KMS-11 (cell line): ENCODE measurements at regions not wholly inside any gene's neighbourhood (a gene's known extent, or its start where the extent isn't known, plus 50 kb on each side); places are given as distances from the start of the nearest gene placed in this dataset.

Source experiments
- H2AFZ ChIP-seq: fragments of 200-600 bp; sonication (generic); 2 replicates; pipeline ENCODE4 v1.6.1; 2016; ENCODE audit warnings: antibody characterized with exemption, mixed run types, low read depth
- H3K27ac ChIP-seq: fragments of 200-600 bp; sonication (generic); 2 replicates; pipeline ENCODE4 v1.6.1; 2016; ENCODE audit warnings: mild to moderate bottlenecking, mixed run types
- H3K27me3 ChIP-seq: fragments of 200-600 bp; sonication (generic); 2 replicates; pipeline ENCODE4 v1.6.1; 2017; ENCODE audit warnings: mild to moderate bottlenecking, low read depth, mixed run types, moderate library complexity; ENCODE audit not compliant: insufficient read depth
- H3K36me3 ChIP-seq: fragments of 200-600 bp; sonication (generic); 2 replicates; pipeline ENCODE4 v1.6.1; 2017; ENCODE audit warnings: mild to moderate bottlenecking, mixed run types; ENCODE audit not compliant: insufficient read depth
- H3K4me1 ChIP-seq: fragments of 200-600 bp; sonication (generic); 2 replicates; pipeline ENCODE4 v1.6.1; 2016; ENCODE audit warnings: mild to moderate bottlenecking, low read depth, mixed run types; ENCODE audit not compliant: poor library complexity, severe bottlenecking
- H3K4me2 ChIP-seq: fragments of 200-600 bp; sonication (generic); 2 replicates; pipeline ENCODE4 v1.7.0; 2016; ENCODE audit warnings: mild to moderate bottlenecking, mixed run types
- H3K4me3 ChIP-seq: fragments of 200-600 bp; sonication (generic); IDR thresholded peaks from 2 replicates; pipeline ENCODE4 v1.6.1; 2017; ENCODE audit warnings: low read depth, low read length, mixed read lengths; ENCODE audit not compliant: insufficient read depth
- H3K79me2 ChIP-seq: fragments of 200-600 bp; sonication (generic); 2 replicates; pipeline ENCODE4 v1.6.1; 2016; ENCODE audit warnings: low read depth, mixed run types; ENCODE audit not compliant: insufficient read depth
- H3K9ac ChIP-seq: fragments of 200-600 bp; sonication (generic); 2 replicates; pipeline ENCODE4 v1.6.1; 2016; ENCODE audit warnings: mild to moderate bottlenecking, mixed run types
- H4K20me1 ChIP-seq: fragments of 200-600 bp; sonication (generic); 2 replicates; pipeline ENCODE4 v1.6.1; 2016; ENCODE audit warnings: mild to moderate bottlenecking, mixed run types; ENCODE audit not compliant: insufficient read depth
- TF ChIP-seq, protein P1 (sequence below): fragments of 200-600 bp; sonication (generic); conservative IDR thresholded peaks from 2 replicates; pipeline ENCODE4 v1.6.1; 2017; ENCODE audit warnings: low read depth, mild to moderate bottlenecking, antibody characterized with exemption, low read length, moderate library complexity, mixed read lengths

DNA sequence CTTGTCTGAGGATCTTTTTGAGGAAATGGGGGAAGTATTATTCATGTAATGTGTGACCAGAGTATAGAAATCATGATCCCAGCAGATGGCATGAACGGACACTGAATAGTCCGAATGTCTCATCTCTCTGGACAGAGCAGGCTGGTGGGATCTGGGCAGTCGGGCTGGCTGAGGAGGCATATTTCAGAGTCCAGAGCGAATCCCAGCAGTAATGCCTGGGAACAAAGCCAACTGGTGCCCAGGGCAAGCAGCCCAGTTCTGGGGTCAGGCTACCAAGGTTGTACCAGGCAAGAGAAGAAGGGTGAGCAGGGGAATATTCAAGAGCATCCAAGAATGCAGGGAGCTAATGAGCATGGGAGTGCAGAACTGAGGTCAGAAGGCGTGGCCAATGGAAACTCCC, 306.4 kb downstream of the ZSWIM6 start:
- Histone ChIP-seq H3K4me1 (no peaks in the 10 kb centered on the region), H3K79me2 (no peaks in the 10 kb centered on the region), H3K36me3 (no peaks in the 10 kb centered on the region), H4K20me1 (no peaks in the 10 kb centered on the region), H2AFZ (no peak overlapping the region), H3K4me2 (no peak overlapping the region), H3K4me3 (no peak overlapping the region), H3K27me3 (no peaks in the 10 kb centered on the region), H3K27ac (no peak overlapping the region), H3K9ac (no peak overlapping the region)
- TF ChIP-seq, protein P1, sequence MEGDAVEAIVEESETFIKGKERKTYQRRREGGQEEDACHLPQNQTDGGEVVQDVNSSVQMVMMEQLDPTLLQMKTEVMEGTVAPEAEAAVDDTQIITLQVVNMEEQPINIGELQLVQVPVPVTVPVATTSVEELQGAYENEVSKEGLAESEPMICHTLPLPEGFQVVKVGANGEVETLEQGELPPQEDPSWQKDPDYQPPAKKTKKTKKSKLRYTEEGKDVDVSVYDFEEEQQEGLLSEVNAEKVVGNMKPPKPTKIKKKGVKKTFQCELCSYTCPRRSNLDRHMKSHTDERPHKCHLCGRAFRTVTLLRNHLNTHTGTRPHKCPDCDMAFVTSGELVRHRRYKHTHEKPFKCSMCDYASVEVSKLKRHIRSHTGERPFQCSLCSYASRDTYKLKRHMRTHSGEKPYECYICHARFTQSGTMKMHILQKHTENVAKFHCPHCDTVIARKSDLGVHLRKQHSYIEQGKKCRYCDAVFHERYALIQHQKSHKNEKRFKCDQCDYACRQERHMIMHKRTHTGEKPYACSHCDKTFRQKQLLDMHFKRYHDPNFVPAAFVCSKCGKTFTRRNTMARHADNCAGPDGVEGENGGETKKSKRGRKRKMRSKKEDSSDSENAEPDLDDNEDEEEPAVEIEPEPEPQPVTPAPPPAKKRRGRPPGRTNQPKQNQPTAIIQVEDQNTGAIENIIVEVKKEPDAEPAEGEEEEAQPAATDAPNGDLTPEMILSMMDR, result no peak

DNA sequence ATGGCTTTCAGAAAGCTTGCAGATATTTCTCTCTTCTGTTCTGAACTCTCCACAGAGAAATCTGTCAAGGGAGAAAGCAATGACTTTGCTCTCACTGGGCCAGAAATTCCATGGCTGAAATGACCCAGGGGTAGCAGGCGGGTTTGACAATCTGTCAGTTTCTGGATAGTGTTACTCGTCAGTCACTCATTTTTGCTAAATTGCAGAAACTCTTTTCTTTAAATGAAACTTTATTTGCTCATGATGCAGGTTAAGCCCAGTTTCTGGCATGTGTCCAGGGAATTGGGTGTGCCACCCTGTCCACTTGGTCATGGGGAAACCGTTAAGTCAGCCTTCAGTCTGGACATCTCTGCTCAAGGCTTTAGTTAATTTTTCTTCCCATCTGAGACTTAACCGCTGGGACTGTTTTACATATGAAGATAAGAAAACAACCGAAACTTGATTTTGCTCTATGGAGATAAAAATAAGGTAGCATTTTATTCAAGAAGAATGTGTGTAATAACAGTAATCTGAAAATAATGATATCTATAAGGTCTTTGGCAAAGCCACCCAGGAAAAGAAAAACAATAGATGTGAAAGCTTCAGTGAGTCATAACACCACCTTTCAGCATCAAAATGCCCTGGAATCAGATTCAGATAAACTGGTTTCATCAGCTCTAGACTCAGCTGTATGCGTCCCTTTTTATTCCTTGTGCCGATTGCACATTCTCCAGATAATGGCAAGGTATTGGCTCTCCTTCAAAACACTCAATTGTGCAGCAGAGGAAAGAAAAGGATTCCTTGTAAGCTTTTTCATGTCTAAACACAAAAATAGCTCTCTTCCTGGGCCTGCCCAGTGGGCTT, 308.3 kb downstream of the ZSWIM6 start:
- TF ChIP-seq, protein P1, result no peak
- H3K79me2 ChIP-seq, result no peaks in the 10 kb centered on the region
- no peak overlapping the region for H2AFZ ChIP-seq
- H3K4me2 ChIP-seq, result no peak overlapping the region
- H3K36me3 ChIP-seq, result no peaks in the 10 kb centered on the region
- H4K20me1 ChIP-seq, result no peaks in the 10 kb centered on the region
- H3K4me1 ChIP-seq, result no peaks in the 10 kb centered on the region
- H3K9ac ChIP-seq, result no peak overlapping the region
- no peaks in the 10 kb centered on the region for H3K27me3 ChIP-seq
- no peak overlapping the region for H3K27ac ChIP-seq
- H3K4me3 ChIP-seq, result no peak overlapping the region

DNA sequence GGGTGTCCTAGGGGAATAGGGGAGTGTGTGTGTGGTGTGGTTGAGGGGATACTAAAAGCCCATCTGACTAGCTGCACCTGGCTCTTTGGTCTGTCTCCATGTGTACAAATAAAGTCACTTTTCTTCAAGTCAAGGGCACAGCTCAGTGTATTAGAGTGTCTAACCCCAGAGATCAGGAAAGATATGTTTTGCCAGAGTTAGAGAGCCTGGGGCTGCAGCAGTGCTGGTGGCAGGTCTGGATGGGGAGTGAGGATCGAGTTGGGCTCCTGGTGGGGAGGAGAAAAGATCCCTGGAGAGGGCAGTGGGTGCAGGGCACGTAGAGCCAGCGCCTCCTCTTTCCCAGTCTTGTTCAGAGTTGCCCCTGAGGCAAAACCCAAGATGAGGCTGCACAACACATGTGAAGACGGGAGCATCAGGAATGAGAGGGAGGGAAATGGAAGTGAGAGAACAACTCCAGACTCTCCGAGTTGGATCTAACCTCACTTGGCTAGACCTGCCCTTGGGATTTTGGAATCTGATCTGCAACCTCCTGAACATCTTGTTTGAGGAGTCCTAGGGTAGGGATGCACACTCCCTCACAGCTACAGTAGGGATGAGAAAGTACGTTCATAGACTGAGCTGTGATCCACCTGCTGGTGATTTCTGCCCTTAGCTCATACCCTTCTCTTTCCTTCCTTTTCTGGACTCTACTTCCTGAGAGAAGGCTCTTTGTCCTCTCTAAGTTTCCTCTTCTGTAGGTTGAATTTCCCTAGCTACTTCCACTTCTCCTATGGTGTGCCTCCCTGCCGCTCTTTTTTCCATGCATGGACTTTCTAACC, 309.9 kb downstream of the ZSWIM6 start:
- Histone ChIP-seq H3K4me1 (no peaks in the 10 kb centered on the region), H3K79me2 (no peaks in the 10 kb centered on the region), H3K36me3 (no peaks in the 10 kb centered on the region), H3K27me3 (no peaks in the 10 kb centered on the region), H4K20me1 (no peaks in the 10 kb centered on the region), H3K9ac (no peak overlapping the region), H3K4me2 (no peak overlapping the region), H2AFZ (no peak overlapping the region), H3K27ac (no peak overlapping the region), H3K4me3 (no peak overlapping the region)
- TF ChIP-seq, protein P1, result no peak

DNA sequence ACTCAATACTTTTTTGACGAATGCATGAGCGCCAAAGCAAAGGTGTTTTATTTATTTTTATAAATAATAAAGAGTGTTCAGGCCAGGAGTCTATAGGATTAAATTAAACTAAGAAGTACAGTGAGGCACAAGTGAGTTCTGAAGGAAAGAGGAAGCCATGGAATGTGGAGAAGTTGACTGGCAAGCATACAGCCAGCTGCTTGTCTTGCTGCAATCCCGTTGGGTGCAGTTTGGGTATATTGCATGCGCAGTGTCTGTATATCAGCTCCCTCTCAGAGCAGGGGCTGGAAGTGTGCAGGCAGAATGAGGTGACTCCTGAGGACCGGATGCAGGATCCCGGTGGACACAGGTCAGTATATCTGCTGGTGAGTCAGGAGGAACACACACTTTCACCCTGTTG, 315.6 kb downstream of the ZSWIM6 start:
- no peaks in the 10 kb centered on the region for H3K27me3 ChIP-seq
- H3K4me1 ChIP-seq, result no peaks in the 10 kb centered on the region
- no peak overlapping the region for H3K4me3 ChIP-seq
- no peaks in the 10 kb centered on the region for H3K36me3 ChIP-seq
- H3K27ac ChIP-seq, result no peak overlapping the region
- H3K4me2 ChIP-seq, result no peak overlapping the region
- H2AFZ ChIP-seq, result no peak overlapping the region
- H3K9ac ChIP-seq, result no peak overlapping the region
- H4K20me1 ChIP-seq, result no peaks in the 10 kb centered on the region
- H3K79me2 ChIP-seq, result no peaks in the 10 kb centered on the region
- TF ChIP-seq, protein P1, result no peak
